ENCODE measurements at regions not wholly inside any gene's neighbourhood (a gene's known extent, or its start where the extent isn't known, plus 50 kb on each side); places are given as distances from the start of the nearest gene placed in this dataset.
"Not testable (repeated sequence)": the region's sequence is repeated elsewhere in the genome, so short reads cannot be mapped to it uniquely, and the experiment has no call there.

GRCh38 chr9:67348094-67348493 is 355.7 kb upstream of the SPATA31A3 start:
- H3K4me1 Mint-ChIP-seq; DNase-seq; CTCF ChIA-PET; H3K27me3 Mint-ChIP-seq; H3K9me3 Mint-ChIP-seq (ENCODE audit: low read depth); POLR2A ChIA-PET; H3K4me3 Mint-ChIP-seq; ATAC-seq; H3K27ac Mint-ChIP-seq; intact Hi-C loops (cut with DNase I, micrococcal nuclease); H3K36me3 Mint-ChIP-seq (ENCODE audit: low read depth): not testable (repeated sequence)

DNA sequence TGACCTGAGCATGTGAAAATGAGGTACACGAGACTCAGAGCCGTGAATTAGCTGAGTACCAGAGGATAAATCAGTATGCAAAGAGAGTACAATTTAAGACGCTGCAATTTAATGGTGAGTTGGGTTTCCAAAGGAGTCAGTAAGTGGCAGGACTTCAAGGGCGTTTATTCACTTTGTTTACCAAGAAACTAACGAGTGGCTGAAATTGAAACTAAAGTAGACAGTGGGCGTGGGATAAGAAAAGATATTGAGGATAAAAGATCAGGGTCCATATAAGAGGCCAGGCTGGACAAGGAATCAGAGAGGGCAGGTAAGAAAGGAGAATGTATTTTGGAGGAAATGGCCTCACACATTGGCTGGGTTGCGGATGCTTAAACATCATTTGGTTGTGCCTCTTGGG is 346.9 kb upstream of the SPATA31A3 start:
- H3K9me3 Mint-ChIP-seq (ENCODE audit: low read depth); H3K27ac Mint-ChIP-seq; ATAC-seq; H3K36me3 Mint-ChIP-seq (ENCODE audit: low read depth); H3K27me3 Mint-ChIP-seq; DNase-seq; POLR2A ChIA-PET; intact Hi-C loops (cut with DNase I, micrococcal nuclease); H3K4me3 Mint-ChIP-seq; H3K4me1 Mint-ChIP-seq; CTCF ChIA-PET: not testable (repeated sequence)

DNA sequence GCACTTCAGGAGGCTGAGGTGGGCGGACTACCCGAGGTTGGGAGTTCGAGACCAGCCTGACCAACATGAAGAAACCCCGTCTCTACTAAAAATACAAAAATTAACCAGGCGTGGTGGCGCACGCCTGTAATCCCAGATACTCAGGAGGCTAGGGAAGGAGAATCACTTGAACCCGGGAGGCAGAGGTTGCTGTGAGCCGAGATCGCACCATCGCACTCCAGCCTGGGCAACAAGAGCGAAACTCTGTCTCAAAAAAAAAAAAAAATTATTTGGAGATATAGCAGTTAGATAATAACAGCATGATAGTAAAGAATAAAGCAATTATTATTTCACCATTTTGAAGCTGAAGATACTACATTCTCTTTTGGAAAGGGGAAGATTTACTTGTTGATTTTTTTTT is 345.9 kb upstream of the SPATA31A3 start:
- ATAC-seq; H3K9me3 Mint-ChIP-seq (ENCODE audit: low read depth); H3K27me3 Mint-ChIP-seq; DNase-seq; H3K27ac Mint-ChIP-seq; CTCF ChIA-PET; H3K4me1 Mint-ChIP-seq; H3K36me3 Mint-ChIP-seq (ENCODE audit: low read depth); POLR2A ChIA-PET; H3K4me3 Mint-ChIP-seq; intact Hi-C loops (cut with DNase I, micrococcal nuclease): not testable (repeated sequence)

DNA sequence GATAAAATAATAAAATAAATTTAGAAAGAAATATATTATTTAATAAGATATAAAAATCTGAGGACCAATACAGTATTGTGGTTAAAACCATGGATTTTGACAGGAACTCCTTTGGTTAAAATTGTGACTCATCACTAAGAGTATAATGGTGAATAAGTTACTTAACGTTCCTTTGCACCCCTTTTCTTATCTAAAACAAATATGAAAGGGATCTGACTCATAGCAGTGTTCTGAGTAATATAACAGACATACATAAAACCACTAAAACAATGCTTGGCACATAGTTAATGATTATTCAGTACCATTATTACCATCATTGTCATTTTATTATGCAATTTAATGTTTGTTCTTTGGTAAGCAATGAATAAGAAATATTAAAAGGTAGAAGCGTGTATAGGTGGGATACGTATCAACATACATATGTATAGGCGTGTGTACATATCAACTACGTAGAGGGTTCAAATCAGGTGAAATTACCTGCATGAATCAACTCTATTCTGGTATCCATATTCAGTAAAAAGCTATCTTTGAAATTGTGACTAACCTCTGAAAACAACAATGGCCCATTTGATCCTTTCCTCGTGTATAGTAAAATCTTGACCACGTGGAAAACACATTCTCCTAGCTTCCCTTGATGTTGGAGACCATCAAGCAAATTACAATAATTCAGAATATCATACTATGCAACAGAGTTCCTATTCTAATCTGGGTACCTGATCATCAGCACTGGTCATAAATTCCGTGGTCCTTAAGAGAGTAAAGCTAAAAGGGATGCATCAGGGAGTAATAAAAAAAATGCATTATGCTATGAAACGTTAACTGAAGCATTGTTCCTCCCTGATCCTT is 342.6 kb upstream of the SPATA31A3 start:
- ATAC-seq: peak; percentile 19
- H3K9me3 Mint-ChIP-seq (ENCODE audit: low read depth); H3K27ac Mint-ChIP-seq: not testable (repeated sequence)

GRCh38 chr9:67331634-67332033 is 339.3 kb upstream of the SPATA31A3 start:
- H3K9me3 Mint-ChIP-seq (ENCODE audit: low read depth); POLR2A ChIA-PET; H3K4me1 Mint-ChIP-seq; H3K36me3 Mint-ChIP-seq (ENCODE audit: low read depth); H3K27ac Mint-ChIP-seq; CTCF ChIA-PET; intact Hi-C loops (cut with DNase I, micrococcal nuclease); H3K4me3 Mint-ChIP-seq; H3K27me3 Mint-ChIP-seq; ATAC-seq; DNase-seq: not testable (repeated sequence)

More for the DNA sequence above, 342.6 kb upstream of the SPATA31A3 start:
- H3K4me1 Mint-ChIP-seq; H3K36me3 Mint-ChIP-seq (ENCODE audit: low read depth); H3K4me3 Mint-ChIP-seq; POLR2A ChIA-PET; H3K27me3 Mint-ChIP-seq; intact Hi-C loops (cut with DNase I, micrococcal nuclease); DNase-seq; CTCF ChIA-PET: not testable (repeated sequence)

GRCh38 chr9:67313409-67313808 is 321.1 kb upstream of the SPATA31A3 start:
- intact Hi-C loops (cut with DNase I, micrococcal nuclease); H3K36me3 Mint-ChIP-seq (ENCODE audit: low read depth); CTCF ChIA-PET; H3K4me3 Mint-ChIP-seq; DNase-seq; H3K27ac Mint-ChIP-seq; H3K27me3 Mint-ChIP-seq; ATAC-seq; H3K9me3 Mint-ChIP-seq (ENCODE audit: low read depth); POLR2A ChIA-PET; H3K4me1 Mint-ChIP-seq: not testable (repeated sequence)

DNA sequence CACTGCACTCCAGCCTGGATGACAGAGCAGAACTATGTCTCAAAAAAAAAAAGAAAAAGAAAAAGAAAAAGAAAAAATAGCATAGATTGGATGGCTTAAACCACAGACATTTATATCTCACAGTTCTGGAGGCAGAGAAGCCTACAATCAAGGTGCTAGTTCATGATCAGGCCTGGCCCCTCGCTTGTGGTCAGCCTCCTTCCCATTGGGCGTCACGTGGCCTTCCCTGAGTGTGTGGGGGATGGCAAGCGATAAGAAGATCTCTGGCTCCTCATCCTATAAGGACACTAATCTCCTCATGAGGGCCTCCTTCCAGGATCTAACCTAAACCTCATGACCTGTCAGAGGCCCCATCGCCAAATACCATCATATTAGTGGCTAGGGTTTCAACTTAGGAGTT is 320.2 kb upstream of the SPATA31A3 start:
- H3K9me3 Mint-ChIP-seq (ENCODE audit: low read depth); intact Hi-C loops (cut with DNase I, micrococcal nuclease); ATAC-seq; H3K27me3 Mint-ChIP-seq; DNase-seq; CTCF ChIA-PET; H3K27ac Mint-ChIP-seq; H3K36me3 Mint-ChIP-seq (ENCODE audit: low read depth); H3K4me1 Mint-ChIP-seq; H3K4me3 Mint-ChIP-seq; POLR2A ChIA-PET: not testable (repeated sequence)

- H3K9me3 Mint-ChIP-seq (ENCODE audit: low read depth); CTCF ChIA-PET; intact Hi-C loops (cut with DNase I, micrococcal nuclease); H3K27me3 Mint-ChIP-seq; POLR2A ChIA-PET; H3K4me1 Mint-ChIP-seq; H3K27ac Mint-ChIP-seq; DNase-seq; H3K36me3 Mint-ChIP-seq (ENCODE audit: low read depth); H3K4me3 Mint-ChIP-seq; ATAC-seq: not testable (repeated sequence)
These were observed 314.8 kb upstream of the SPATA31A3 start for GRCh38 chr9:67307109-67307508.

- DNase-seq; POLR2A ChIA-PET; H3K27me3 Mint-ChIP-seq; H3K4me1 Mint-ChIP-seq; H3K9me3 Mint-ChIP-seq (ENCODE audit: low read depth); intact Hi-C loops (cut with DNase I, micrococcal nuclease); H3K4me3 Mint-ChIP-seq; ATAC-seq; H3K36me3 Mint-ChIP-seq (ENCODE audit: low read depth); CTCF ChIA-PET; H3K27ac Mint-ChIP-seq: not testable (repeated sequence)
These were observed 296.4 kb upstream of the SPATA31A3 start for GRCh38 chr9:67288797-67289196.

DNA sequence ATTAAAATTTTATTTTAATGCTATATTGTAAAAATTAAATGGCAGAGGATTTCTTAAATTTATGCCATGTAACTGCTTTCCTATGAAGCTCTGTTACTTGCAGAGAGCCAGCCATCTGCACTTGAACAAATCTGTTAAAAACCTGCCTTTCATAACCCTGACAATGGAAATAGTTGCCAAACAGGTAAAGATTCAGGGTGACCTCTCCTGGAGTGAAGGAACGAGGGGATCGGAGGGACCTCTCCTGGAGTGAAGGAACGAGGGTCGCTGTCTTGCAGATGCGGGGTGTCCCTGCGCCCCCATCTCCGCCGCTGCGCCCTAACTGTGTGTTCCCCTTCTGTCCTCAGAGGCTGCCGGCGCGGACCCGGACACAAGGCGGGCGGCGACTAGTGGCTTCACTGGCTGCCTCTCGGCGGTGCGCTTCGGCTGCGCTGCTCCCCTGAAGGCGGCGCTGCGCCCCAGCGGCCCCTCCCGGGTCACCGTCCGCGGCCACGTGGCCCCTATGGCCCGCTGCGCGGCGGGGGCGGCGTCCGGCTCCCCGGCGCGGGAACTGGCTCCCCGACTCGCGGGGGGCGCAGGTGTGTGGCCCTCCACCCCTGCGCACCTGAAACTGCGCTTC is 295.9 kb upstream of the SPATA31A3 start:
- DNase-seq; H3K4me1 Mint-ChIP-seq; H3K27ac Mint-ChIP-seq; H3K27me3 Mint-ChIP-seq; H3K4me3 Mint-ChIP-seq; POLR2A ChIA-PET; CTCF ChIA-PET; H3K36me3 Mint-ChIP-seq (ENCODE audit: low read depth); ATAC-seq; intact Hi-C loops (cut with DNase I, micrococcal nuclease); H3K9me3 Mint-ChIP-seq (ENCODE audit: low read depth): not testable (repeated sequence)

DNA sequence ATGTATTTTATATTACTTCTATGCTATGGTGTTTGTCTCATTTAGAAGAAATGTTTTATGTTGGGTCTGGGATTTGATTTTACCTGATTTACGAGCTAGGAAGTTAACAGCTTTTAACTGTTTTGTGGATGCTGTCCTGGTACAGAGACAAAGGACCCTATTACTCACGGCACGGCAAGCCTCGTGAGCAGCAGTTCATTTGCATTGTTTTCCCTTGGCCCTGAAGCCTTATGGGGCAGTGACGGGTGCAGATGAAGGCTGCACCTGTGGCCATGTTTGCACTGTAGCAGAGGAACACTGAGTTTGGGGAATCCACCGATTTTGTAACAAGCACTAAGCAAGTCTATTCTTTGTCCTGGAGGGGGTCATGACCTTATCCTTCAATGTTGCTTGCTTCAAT is 291.9 kb upstream of the SPATA31A3 start:
- H3K36me3 Mint-ChIP-seq (ENCODE audit: low read depth); intact Hi-C loops (cut with DNase I, micrococcal nuclease); ATAC-seq; H3K4me1 Mint-ChIP-seq; CTCF ChIA-PET; H3K9me3 Mint-ChIP-seq (ENCODE audit: low read depth); POLR2A ChIA-PET; H3K27ac Mint-ChIP-seq; DNase-seq; H3K27me3 Mint-ChIP-seq; H3K4me3 Mint-ChIP-seq: not testable (repeated sequence)

GRCh38 chr9:67281574-67281973 is 289.2 kb upstream of the SPATA31A3 start:
- H3K36me3 Mint-ChIP-seq (ENCODE audit: low read depth); DNase-seq; H3K27me3 Mint-ChIP-seq: not testable (repeated sequence)

More at GRCh38 chr9:67281574-67281973, 289.2 kb upstream of the SPATA31A3 start:
- ATAC-seq; H3K4me1 Mint-ChIP-seq; intact Hi-C loops (cut with DNase I, micrococcal nuclease); H3K9me3 Mint-ChIP-seq (ENCODE audit: low read depth); H3K27ac Mint-ChIP-seq; POLR2A ChIA-PET; CTCF ChIA-PET; H3K4me3 Mint-ChIP-seq: not testable (repeated sequence)
